GM21390 (cell line): ENCODE measurements at regions not wholly inside any gene's neighbourhood (a gene's known extent, or its start where the extent isn't known, plus 50 kb on each side); places are given as distances from the start of the nearest gene placed in this dataset.

Experiments used
- ATAC-seq: cut with Tn5 transposase; IDR thresholded peaks from one replicate; pipeline ENCODE4 v1.9.1; 2021; ENCODE audit not compliant: unreplicated experiment

- ATAC-seq = no peak
Measured at GRCh38 chr11:28464252-28464867, 356.2 kb downstream of the METTL15 start.

- ATAC-seq = no peak
Measured at GRCh38 chr11:28463826-28464225, 355.6 kb downstream of the METTL15 start.

DNA sequence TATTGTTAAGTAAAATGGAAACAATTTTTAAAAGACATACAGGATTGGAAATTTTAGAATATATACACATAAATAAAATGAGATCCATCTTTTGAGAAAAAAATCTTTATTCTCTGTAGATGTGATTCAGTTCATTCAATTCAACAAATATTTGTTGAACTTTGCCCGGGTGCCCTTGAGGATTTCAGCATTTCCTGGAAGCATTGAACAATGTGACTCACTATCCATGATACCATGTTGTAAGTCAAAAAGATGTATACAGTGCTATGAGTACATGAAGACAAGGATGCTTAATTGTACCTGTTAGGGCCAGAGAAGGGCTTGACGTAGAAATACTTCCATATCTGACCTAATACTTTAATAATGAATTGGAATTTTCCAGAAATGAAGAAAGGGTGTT lies 353.7 kb downstream of the METTL15 start:
- no peak for ATAC-seq

GRCh38 chr11:28461338-28461737 lies 353.1 kb downstream of the METTL15 start:
- no peak for ATAC-seq

- ATAC-seq = no peak
Measured at GRCh38 chr11:28460348-28460747, 352.2 kb downstream of the METTL15 start.

DNA sequence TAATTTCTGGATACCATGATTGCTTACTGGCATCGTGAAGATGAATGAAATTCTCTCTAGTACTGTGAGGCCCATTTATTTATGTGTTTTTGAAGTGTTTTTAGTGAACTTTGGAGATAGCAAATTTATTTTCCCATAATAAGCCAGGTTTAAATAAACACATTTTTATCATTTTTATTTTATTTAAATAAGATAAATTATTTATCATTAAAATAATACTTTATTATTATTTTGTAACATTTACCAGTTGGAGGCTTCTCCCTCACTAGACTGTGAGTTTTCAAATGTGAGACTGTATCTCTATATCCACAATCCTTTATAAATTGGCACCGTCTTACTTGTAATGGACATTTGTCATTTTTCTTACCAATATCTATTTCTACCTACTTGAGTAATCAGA lies 351.7 kb downstream of the METTL15 start:
- no peak for ATAC-seq

DNA sequence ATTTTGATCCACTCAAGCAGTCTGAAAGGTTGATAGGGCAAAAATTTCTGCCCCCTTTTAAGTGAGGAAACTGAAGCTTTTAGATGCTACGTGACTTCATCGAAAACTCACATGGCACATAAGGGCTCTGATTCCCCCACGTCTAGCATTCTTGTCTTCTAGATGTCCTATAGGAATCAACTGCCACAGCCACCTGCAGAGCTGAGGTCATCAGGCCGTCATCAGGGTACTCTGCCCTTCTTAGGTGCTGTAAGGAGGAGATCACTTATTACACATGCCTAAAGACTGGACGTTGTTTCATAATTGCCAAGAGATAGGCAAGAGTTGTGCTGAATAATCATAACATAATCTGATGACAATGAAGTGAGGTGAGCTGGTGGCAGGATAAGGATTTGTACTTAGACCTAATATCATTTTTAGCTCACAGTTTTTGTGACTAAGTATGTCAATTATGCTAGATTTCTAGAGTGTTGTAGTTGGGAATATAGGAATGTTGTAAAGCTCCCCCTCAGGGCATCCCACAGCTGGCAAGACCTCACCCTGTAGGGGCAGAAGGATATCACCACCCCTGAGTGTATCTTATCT lies 349.4 kb downstream of the METTL15 start:
- ATAC-seq = no peak

GRCh38 chr11:28448186-28448585 lies 340.0 kb downstream of the METTL15 start:
- ATAC-seq = no peak

DNA sequence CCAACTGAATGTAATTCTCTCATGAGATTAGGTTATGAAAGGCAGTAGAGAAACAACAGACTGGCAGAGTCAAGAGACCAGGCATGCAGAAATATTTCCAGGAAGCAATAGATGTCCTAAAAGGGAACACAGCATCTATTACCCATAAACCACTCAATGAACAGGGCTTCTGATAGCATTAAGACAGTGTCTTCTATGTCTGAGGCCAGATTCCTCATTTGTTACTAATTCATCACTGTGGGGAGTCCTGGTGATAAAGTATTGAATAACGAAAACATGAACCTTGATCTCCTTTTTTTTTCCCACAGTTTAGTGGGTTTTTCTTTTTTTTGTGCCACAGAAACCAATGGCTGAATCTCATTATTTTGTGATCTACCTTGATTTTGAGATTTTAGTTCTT lies 339.0 kb downstream of the METTL15 start:
- no peak for ATAC-seq

- no peak for ATAC-seq
Measured at GRCh38 chr11:28442131-28442530, 333.9 kb downstream of the METTL15 start.

DNA sequence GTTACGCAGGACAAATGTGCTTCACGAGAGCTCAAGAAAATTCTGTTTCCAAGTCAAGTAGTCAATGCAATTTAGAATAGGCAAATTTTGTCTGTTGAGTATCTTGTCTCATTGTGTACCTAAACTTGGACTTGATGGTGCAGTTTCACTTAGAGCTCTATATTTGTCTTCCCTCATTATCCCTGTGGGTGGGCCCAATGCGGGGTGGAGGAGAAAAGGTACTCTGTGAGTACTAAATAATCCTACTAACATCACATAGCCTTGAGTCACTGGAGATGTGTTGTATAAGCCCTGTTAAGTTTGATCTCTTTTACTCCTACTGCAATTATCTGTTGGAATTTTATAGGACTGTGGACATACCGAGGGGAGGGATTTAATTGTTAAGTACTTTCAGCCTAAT lies 331.2 kb downstream of the METTL15 start:
- no peak for ATAC-seq

DNA sequence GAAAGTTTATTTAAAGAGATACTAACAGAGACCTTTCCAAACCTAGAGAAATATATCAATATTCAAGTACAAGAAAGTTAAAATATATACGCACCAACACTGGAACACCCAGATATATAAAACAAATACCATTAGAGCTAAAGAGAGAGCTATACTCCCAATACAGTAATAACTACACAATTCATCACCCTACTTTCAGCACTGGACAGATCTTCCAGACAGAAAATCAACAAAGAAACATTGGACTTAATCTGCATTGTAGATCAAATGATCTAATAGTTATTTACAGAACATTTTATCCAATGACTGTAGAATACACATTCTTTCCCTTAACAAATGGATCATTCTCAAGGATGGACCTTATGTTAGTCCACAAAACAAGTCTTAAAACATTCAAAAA lies 311.9 kb downstream of the METTL15 start:
- no peak for ATAC-seq

DNA sequence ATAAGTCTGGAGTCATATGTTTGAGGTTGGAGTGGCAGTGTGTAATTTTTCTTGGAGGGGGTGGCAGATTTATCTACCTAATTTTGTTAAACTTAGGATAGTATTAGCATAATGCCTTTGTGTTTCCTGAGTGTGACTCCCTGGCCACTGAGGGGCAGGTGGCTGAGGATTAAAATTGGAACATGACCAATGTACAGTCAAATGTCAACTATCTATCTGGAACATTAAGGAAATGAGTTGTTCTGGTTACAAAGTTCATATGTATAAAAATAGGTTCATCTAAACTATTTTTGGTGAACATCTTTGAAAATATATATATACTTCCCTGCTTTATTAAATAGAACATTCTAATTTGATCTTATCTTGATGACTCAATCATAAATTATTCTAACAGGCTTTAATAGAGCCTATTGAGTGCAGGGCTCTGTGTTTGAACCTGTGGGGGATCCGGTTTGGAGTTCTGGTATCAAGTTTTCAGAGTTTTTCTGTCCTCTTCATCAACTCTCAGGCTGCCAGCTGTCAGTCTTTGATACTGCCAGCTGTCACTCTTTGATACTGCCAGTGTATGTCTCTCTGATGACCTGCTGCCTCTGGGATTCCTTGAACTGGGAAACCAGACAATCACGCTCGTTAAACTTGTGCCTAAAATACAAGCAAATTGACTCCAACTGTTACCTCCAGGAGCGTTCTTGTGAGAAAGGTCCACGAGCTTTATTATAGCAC lies 309.6 kb downstream of the METTL15 start:
- ATAC-seq = no peak

DNA sequence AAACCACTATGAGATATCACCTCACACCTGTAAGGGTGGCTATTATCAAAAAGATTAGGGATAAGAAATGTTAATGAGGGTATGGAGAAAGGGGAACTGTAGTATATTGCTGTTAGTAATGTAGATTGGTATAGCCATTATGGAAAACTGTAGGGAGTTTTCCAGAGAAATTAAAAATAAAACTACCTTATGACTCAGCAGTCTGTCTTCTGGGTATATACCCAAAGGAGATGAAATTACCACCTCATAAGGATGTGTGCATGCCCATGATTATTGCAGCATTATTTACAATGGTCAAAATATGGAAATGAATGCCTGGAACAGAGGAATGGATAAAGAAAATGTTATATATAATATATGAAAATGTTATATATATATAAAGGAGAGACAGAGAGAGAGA lies 303.8 kb downstream of the METTL15 start:
- ATAC-seq = no peak

DNA sequence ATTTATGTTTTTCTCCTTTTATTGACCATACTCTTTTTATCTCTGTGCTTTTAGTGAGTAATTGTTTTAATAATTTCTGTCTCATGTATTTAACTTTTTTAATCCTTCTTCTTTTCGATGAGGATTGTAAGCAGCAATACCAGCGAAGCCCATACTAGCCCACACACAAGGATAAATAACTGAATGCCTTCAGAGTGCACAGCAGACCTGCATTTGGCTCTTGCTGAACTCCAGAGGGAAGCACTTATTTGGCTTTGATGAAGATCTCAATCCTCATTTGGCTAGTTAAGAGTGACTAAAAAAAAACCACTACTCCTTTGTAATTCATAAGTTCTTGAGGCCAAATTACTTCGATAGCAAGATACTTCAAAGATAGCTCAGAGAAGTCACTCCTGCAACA lies 293.3 kb downstream of the METTL15 start:
- ATAC-seq = no peak

DNA sequence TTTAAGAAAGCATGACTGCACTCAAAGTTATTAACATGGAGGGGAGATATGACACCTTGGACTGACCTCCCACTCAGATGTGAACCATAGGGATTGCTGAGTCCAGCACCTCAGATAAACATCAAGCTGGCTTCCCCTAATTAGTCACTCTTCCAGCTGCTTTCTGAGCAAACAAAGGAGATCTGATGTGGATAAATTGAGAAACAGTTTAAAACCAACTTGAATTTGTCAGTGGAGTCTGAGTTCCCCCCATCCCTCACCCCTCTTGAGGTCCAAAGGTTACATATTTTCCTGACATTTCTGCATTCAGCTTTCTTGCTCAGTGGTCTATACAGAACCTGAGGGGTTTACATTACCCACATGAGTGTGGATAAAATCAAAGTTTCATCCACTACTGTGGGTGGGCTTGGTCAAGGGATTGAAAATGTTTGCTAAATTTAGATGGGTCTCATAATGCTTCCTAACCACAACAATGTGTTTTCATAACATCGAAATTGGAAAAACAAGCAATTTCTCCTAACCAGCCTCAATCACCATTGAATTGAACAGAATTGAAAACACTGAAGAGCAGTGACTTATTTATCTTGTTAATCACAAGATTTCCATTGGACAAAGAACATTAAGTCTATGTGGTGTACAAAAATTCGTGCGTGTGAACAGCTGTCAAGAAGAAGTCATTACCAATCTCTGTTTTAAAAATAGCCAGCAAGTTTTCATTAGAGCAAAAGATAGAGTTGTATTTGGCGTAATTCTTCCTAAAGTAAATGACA lies 292.3 kb downstream of the METTL15 start:
- ATAC-seq = no peak

- ATAC-seq = no peak
Measured at GRCh38 chr11:28393348-28393747, 285.2 kb downstream of the METTL15 start.

DNA sequence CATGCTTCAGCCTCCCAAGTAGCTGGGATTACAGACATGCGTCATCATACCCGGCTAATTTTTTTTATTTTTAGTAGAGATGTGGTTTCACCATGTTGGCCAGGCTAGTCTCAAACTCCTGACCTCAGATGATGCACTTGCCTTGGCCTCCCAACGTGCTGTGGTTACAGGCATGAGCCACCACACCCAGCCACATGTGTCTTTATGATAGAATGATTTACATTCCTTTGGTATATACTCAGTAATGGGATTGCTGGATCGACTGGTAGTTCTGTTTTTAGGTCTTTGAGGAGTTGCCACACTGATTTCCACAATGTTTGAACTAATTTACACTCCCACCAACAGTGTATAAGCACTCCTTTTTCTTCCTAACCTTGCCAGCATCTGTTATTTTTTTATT lies 276.2 kb downstream of the METTL15 start:
- ATAC-seq = no peak

DNA sequence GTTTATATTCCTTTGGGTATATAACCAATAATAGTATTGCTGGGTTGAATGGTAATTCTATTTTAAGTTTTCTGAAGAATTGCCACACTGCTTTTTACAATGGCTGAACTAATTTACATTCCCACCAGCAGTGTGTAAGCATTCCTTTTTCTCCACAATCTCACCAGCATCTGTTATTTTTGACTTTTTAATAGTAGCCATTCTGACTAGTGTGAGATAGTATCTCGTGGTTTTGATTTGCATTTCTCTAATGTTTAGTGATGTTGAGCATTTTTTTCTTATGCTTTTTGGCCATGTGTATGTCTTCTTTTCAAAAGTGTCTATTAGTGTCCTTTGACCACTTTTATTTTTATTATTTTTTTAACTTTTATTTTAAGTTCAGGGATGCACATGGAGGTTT lies 275.3 kb downstream of the METTL15 start:
- ATAC-seq = no peak
